SW480 (cell line): ENCODE measurements at regions not wholly inside any gene's neighbourhood (a gene's known extent, or its start where the extent isn't known, plus 50 kb on each side); places are given as distances from the start of the nearest gene placed in this dataset.

ENCODE experiments used
- DNase-seq: peaks from one replicate; pipeline ENCODE4 v3.0.0-alpha.2; 2016; ENCODE audit warnings: low spot score

GRCh38 chr18:67650686-67651385 is 134.3 kb upstream of the DSEL start:
- no peak for DNase-seq

DNA sequence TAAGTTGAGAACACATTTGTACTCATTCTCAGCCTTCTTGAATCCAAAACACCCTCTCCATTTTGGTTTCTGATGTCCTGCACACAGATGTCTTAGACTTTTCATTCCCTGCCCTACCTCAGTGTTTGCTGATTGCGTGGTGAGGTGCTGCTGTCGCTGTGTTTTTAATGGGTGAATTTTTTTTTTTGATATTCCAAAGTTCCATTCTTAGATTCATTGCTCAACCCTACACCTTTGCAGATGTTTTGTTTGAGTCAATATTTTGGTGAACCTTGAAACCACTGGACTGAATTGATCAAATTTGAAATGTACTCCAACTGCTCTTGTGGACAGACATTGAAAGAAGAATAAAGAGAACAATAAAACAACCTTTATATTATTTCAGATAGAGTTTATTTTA is 130.4 kb upstream of the DSEL start:
- DNase-seq: no peak

DNA sequence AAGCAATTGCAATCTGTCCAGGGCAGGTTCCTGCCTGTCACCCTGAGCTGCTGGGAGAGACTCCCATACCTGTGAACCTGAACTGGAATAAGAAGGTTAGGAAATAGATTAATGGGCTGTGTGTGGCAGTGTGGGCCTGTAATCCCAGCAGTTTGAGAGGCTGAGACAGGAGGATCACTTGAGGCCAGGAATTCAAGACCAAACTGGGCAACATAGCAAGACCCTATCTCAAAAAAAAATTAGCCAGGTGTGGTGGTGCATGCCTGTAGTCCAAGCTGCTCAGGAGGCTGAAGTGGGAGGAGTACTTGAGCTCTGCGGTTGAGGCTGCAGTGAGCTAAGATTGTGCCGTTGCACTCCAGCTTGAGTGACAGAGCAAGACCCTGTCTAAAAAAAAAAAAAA is 127.7 kb upstream of the DSEL start:
- no peak for DNase-seq

- no peak for DNase-seq
These were observed 123.4 kb upstream of the DSEL start for GRCh38 chr18:67639872-67640271.

GRCh38 chr18:67636597-67637385 is 120.3 kb upstream of the DSEL start:
- DNase-seq: no peak

GRCh38 chr18:67634631-67635338 is 118.3 kb upstream of the DSEL start:
- DNase-seq: no peak

DNA sequence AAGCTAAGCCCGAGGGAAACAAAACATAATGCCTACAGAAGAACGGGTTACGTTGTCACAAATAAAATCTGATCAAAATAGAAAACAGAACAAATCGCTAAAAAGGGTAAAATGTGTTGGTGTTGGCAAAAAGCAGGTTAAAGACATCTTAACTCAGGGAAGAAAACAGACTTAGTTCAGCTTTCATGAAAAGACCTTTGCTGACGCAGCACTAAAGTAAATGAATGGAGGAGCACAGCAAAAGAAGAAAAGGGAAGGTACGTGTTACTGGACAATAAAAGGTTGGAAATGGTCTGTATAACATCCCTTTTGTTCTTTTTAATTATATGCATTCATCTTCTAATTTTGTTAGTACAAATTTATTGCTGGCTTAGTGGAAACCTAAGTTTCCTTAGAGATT is 117.4 kb upstream of the DSEL start:
- no peak for DNase-seq

DNA sequence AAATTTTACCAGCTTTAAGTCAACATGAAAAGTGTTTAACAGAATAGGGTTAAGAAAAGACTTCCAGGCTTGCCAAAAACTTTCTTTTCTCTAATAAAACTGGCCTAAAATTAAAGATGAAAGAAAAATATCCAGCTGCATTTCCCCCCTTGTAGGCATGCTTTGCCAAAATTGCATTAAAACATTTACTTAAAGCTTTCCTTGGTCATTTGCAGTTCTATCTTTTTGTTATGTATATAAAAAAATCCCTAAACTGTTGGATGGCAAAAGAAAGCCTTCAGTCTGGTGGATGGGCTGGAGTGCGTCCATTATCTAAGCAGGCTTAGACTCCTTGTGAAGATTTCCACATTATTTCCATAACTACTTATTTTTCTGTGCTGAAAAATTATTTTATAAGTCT is 105.4 kb upstream of the DSEL start:
- DNase-seq: no peak

DNA sequence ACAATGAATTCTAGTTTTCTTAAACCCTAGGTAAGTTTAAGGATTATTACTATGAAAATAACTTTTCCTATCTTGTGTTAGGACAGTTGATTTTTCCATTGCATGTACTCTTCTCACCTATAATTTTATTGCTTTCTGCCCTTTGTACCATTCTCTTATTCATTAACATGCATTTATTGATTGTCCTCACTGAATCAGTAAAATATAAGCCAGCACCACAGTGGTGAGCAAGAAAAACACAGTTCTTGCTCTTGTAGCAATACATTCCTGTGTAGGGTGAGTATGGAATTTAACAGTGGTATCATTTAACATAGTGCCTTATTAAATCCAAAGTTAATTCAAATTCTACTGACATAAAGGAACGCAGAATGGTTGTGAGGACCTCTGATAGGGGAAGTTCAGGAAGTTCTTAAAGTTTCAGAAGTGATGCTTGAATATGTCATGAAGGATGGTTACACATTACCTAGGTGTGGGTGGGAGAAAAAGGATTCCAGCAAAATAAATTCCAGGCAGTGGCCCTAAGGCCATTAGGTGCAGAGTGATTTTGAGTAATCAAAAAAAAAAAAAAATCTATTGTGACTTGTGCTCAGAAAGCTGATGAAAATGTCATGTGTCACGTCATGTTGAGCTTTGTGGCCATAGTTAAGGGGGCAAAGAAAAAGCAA is 104.7 kb upstream of the DSEL start:
- no peak for DNase-seq

DNA sequence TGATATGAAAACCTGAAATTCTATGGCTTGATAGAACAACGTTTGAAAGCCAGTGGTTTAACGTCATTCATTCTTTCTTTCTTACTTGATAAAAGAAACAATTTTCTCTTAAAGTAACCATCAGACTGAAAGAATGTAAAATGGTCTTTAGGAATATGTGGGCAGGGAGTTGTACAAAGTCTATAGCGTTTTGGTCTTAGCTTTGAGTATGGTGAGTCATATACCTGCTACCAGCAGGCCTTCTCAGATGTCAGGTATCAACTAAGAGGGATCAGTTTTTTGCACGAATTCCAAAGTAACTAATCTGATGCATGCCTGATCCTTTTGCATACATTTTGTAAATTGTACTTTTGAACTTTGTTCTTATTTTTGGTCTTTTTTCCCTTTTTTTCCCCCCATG is 101.5 kb upstream of the DSEL start:
- DNase-seq: no peak

GRCh38 chr18:67615876-67616275 is 99.4 kb upstream of the DSEL start:
- DNase-seq: no peak

- DNase-seq: no peak
These were observed 97.2 kb upstream of the DSEL start for GRCh38 chr18:67613731-67614130.

- DNase-seq: no peak
These were observed 95.8 kb upstream of the DSEL start for GRCh38 chr18:67612281-67612680.

DNA sequence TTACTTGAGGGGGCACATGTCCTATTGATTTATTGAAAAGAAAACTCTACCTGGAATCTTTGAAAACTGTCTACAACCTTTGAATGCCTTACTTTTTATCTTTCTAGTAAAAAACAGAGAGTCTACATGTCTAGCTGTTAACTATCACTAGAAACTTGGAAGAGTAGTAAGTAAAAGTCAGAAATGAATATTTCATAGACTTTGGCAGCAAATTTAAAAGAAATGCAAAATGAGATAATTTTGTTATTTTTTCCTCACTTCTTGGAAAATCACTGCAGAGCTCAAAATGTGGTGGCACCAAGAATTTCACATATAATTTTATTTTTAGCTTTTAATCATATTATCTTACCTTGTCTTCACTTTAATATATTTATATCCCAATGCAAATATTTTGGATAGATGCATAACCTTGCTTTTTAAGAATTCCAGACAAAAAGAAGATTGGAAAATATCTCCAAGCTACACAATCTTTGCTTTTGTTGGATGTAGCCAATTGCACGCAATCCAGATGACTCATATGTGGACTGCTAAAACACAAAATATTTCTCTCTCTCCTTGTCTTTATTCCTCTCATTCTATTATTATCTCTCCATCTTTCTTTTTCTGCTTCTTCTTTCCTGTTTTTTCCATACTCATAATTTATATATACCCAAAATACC is 92.2 kb upstream of the DSEL start:
- no peak for DNase-seq

DNA sequence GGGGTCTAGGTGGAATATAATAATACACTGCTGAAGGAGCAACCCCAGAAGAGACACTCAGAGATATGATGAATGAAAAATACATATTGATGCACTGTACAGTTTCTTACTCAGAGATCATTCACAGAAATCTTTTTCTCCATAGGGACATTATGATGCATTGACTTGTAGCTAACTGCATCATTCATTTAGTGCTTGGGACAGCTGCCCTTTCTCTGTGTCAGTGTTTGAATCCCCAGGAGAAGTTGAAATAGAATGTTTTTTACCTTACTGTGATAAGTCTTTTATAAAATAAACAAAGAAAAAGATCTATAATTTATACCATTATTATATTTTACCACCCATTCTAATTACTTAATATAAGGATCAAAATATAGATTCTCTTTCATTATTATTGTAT is 91.7 kb upstream of the DSEL start:
- DNase-seq: no peak

- peak; percentile 14 for DNase-seq
These were observed 84.0 kb upstream of the DSEL start for GRCh38 chr18:67600181-67601180.

DNA sequence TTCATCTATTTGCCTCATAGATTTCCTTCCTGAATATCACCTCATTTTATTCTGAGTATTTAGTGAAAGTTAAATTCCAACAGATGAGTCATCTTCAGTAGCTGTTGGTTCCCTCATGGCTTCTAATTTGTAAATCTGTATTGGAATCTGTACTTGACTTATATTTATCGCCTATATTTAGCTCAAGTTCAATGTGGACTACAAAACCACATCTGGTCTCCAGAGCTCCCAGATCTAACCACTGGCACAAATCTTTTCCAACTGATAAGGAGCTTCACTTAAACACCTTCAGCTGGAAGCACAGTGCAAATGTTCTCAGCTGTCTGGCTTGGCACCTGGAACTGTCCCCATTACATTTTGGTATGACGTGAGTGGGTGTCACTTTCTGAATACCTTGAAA is 82.8 kb upstream of the DSEL start:
- DNase-seq: no peak

- no peak for DNase-seq
These were observed 81.2 kb upstream of the DSEL start for GRCh38 chr18:67597759-67598158.

GRCh38 chr18:67596003-67596402 is 79.5 kb upstream of the DSEL start:
- no peak for DNase-seq

DNA sequence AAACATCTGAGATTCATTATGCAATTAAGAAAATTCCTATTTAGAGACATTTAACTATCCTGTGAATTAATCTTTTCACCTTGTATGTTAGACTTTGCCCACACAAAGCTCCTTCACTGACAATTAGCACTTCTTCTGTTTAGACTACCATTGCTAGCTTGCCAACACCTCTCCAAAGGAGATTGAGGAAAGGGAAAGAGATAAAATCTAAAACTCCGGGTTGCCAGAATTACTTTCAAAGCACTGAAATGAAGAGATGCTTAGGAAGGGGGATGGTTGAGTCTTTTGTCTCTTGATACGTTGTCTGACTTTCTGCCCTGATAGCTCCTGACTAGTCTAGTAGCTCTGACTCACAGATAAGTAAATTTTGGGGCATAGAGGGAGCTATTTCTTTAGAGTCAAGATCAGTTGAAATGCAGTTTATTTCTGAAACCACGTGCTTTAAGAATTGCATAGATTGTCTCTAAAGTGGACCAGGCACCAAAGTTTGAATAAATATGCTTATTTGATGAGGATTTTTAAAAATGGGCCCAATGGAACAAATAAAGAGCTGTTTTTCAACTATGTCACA is 74.1 kb upstream of the DSEL start:
- DNase-seq: no peak
